Keratinocyte (primary cell): ENCODE measurements at regions not wholly inside any gene's neighbourhood (a gene's known extent, or its start where the extent isn't known, plus 50 kb on each side); places are given as distances from the start of the nearest gene placed in this dataset.

Experiments used
- CTCF ChIP-seq, 3 experiments: IDR thresholded peaks in 1 of 3; conservative IDR thresholded peaks in 1 of 3; optimal IDR thresholded peaks in 1 of 3; 2 replicates in 2 of 3; 3 replicates in 1 of 3; pipeline versions ENCODE3 to v1.5.1; 2011; ENCODE audit warnings: low read length in 3 of 3, mild to moderate bottlenecking in 3 of 3, moderate library complexity in 2 of 3, control low read depth in 1 of 3, inconsistent platforms in 1 of 3; ENCODE audit not compliant: insufficient read depth in 2 of 3; ENCODE audit errors: extremely low read depth in 1 of 3
- EZH2 ChIP-seq: IDR thresholded peaks from one replicate; pipeline ENCODE4 v1.6.1; 2012; ENCODE audit warnings: inconsistent platforms, mild to moderate bottlenecking, low read length, moderate library complexity

- TF ChIP-seq CTCF (optimal IDR thresholded peaks at IDR 0.05 in 1 of 3, IDR thresholded peaks at IDR 0.05 in 1 of 3, conservative IDR thresholded peaks at IDR 0.05 in 1 of 3; ENCODE audit: extremely low read depth in 1 of 3, insufficient read depth in 2 of 3, low read length in 3 of 3) (no peak), EZH2 (no peak)
These were observed 96.6 kb downstream of the UNCX start for GRCh38 chr7:1329261-1329660.
